GM19397 (cell line): ENCODE measurements at regions not wholly inside any gene's neighbourhood (a gene's known extent, or its start where the extent isn't known, plus 50 kb on each side); places are given as distances from the start of the nearest gene placed in this dataset.
"Not testable (repeated sequence)": the region's sequence is repeated elsewhere in the genome, so short reads cannot be mapped to it uniquely, and the experiment has no call there.

Experiments
- ATAC-seq: cut with Tn5 transposase; IDR thresholded peaks from one replicate; pipeline ENCODE4 v1.9.1; 2021; ENCODE audit warnings: mild to moderate bottlenecking, moderate library complexity; ENCODE audit not compliant: unreplicated experiment

DNA sequence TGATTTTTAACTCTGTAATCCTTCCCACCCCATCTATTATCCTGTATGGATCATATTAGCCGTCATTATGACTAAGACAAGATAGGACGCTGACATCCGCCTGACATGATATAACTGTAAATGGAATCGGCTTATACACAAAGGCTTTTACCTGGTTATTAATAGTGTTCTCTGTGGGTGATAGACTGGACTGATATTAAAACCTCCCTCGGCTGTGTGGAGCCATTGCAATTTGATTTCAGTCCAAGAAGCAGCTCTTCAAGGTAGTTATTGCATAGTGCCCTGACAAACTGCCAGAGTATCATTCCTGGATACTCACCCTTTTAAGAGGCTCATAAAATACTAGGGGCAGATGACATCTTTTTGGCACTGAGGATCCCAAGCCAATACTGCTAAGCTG is 226.1 kb upstream of the HNRNPA3 start:
- no peak for ATAC-seq

DNA sequence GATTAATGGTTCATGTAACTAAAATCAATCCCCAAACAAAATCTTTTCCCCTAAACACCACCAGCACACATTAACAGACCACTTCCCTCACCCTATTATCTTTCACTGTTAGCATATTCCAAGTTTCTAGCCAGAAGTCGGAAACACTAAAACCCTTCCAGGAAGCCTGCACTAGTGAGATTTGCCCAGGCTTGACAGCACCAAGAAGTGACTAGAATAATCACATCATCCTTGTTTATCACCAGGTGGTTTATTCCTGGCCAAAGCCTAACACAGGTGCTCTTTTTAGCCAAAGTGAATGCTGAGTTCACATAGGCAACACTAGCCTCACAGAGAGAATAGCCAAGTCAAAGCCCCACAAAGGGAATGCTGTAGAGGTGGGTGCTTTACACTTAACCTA is 221.2 kb upstream of the HNRNPA3 start:
- ATAC-seq = no peak

DNA sequence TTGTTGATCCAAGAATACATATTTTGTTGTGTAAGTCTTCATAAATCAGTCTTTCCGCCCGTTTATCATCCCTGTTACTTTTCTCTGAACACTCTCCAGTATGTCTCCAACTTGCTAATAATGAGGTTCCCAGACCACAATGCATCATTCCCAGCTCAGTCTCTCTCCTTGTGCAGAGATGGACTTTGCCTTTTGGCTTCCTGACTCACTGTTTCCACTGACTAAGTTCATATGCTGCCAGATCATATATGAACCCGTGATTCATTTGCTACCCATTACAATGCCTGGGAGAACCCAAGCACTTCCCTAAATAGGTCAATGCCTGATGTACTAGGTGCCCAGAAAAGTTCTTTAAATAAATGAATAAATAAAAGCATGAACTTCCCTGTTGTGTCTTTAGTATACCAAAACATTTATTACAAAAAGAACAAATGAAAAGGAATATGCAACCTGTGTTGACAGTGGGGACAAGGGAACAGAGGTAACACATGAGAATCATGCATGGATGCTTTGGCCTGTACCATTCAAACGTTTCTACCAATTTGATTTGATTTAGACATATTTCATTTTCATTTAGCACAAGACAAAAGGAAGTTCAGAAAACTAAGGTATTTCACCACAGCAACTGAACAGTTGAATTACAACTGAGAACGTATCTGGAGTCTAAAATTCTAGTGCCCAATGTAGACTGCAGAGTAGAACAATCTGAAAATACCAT is 215.4 kb upstream of the HNRNPA3 start:
- ATAC-seq = no peak

DNA sequence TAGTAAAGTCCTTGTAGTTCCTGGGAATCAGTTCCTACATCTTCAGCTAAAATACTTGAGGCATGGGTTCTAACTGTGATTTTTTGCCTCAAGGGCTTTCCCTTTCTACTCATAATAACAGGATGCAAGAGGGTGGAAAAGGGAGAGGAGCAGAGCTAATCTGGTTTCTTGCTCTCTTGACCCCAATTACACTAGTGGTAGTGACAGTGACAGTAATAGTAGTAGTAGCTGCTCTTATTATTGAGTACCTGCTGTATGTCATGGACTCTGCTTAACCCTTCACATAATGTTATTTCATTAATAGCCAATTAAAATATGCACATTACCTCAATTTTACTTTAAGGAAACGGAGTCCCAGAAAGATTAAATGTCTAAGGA is 214.8 kb upstream of the HNRNPA3 start:
- ATAC-seq = no peak

DNA sequence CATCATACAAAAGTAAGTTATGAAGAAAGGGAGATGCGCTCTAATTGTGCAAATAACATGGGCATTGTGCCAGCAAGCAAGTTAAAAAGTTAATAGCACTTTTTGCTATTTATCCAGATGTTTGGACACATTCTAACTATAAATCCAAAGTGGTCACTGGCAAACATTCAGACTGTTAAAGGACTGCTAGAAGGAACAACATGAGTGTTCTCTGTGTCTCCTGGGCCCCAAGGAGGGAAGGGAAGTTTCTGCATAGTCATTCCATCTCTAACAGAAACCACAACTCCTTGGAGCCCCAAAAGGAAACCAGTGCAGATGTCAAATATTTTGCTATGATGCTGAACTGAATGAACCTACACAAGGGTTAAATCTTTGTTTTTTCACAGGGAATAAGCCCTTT is 213.3 kb upstream of the HNRNPA3 start:
- no peak for ATAC-seq

DNA sequence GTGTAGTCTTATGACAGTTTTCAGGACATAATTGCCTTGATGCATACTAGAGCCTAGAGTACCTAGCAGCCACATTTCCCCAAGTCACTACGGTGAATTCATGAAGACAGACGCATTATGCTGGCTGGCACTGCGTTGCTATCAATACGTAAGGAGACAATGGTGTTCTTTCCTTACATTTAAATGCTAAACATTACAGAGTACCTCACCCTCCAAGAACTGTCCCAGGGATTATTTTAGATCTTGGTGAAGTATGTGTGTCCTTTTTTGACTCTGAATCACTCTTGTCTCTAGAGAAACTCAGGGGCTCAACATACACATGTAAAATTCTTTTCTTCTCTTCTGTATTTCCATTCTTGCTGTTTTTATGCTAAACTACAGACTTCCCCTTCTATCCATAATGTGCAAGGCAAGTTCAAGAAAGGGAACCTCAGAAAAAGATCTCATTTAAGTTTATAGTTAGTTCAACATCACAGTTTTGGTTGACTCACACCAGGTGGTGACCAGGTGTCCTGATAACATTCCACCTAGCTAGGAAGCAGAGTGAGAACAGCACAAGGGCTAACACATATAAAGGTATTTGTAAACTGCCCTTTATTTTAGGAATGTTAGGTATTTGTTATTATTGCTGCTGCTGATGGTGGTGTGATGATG is 212.4 kb upstream of the HNRNPA3 start:
- no peak for ATAC-seq

DNA sequence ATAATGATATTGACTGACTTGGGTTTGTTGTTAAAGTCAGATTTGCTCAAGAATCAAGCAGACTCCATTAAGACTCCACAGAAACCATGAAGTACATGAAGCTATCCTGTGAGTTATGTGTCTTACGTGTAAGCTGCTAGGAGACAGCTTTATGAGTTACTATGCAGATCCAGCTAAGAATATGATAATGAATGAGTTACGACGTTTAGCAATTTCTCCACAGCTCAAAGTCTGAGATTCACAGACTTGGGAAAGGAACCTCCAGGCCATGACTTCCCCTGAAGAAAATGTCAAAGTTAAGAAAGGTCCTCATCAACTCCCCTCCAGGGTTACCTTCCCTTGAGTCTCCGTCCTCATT is 211.9 kb upstream of the HNRNPA3 start:
- ATAC-seq = no peak

DNA sequence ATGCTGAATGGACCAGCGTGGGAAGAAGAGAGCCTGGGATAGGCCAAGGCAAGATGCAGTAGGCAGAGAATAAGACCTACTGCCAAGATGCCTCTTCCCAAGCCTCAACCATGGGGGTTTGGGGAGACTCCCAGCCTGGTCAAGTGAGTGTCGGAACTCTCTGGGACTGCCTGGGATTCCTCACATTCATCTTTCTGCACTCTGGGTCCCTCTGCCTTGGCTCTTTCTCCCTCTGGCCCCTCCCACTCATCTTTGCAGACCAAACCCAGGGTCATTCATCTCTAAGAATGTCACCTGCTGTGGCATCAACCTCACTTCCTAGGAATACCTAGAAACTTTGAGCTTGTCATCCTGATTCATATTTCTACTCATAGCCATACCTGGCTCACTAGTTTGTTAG is 211.3 kb upstream of the HNRNPA3 start:
- no peak for ATAC-seq

DNA sequence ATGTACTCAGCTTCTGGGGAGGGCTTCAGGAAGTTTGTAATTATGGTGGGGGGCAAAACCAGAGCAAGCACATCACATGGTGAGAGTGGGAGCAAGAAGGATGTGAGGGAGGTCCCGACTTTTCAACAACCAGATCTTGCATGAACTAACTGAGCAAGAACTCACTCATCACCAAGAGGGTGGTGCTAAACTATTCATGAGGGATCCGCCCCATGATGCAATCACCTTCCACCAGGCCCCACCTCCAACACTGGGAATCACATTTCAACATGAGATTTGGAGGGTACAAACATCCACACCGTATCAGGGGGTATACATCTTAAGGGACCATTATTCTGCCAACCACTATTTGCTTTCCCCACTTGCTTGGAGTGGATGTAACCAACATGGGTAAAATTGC is 209.6 kb upstream of the HNRNPA3 start:
- no peak for ATAC-seq

DNA sequence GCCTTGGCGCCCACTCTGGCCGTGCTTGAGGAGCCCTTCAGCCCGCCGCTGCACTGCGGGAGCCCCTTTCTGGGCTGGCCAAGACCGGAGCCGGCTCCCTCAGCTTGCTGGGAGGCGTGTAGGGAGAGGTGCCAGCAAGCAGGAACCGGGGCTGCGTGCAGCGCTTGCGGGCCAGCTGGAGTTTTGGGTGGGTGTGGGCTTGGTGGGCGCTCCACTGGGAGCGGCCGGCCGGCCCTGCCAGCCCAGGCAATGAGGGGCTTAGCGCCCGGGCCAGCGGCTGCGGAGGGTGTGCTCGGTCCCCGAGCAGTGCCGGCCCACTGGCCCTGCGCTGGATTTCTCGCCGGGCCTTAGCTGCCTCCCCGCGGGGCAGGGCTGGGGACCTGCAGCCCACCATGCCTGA is 204.9 kb upstream of the HNRNPA3 start:
- ATAC-seq = not testable (repeated sequence)

DNA sequence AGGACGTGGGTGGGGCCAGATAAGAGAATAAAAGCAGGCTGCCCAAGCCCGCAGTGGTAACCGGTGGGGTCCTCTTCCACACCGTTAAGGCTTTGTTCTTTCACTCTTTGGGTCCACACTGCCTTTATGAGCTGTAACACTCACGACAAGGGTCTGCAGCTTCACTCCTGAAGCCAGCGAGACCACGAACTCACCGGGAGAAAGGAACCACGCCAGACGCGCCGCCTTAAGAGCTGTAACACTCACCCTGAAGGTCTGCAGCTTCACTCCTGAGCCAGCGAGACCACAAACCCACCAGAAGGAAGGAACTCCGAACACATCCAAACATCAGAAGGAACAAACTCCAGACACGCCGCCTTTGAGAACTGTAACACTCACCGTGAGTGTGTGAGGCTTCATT is 203.9 kb upstream of the HNRNPA3 start:
- ATAC-seq = not testable (repeated sequence)

DNA sequence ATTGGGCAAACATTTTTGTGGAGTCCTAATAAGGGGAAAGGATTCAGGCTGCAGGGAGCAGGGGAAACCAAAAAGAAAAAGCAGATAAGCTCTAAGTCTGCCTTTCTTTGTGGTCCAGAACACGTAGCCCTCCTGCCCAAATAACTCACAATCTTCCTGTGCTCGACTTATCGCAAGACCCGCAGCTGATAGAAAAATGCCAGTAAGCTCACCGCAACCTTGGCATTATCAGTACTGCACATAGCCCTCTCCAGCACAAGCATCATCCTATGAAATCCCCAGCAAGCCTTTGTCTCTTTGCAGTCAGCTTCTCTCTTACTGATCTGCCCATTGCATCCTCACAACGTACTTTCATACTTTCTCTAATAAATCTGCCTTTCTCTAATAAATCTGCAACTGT is 202.4 kb upstream of the HNRNPA3 start:
- no peak for ATAC-seq

DNA sequence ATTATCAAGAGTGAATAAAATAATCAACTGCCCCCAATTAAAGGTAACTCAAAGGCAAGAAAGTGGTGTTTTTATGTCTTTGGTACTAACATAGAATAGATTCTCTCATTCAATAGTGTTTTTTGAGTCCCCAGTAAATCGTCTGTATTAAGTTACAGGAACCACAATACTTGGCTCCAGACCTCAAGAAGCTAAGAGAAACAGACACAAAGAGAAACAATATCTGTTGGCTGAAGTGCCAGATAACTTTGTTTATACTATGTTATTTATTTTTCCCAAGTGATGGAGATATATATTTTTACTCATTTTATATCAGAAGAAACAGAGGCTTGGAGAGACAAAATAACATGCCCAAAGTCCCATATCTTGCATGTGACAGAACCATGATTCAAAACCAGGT is 201.7 kb upstream of the HNRNPA3 start:
- no peak for ATAC-seq

DNA sequence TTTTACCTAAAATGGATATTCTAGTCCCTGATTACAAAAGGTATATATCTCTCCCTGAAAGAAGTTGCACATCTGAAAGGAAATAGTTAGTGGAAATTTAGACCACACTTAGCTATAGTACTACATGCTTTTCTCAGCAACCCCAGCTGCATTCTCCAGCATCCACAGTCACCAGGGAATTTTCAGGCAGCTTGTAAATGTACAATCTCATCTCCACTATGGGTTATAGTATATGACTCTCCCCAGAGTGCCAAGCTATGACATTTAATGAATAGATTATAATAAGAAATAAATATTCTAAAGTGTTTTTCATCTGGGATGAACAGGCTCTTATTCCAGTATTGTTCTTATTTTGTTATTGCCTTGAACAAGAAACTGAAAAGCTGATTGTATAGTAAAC is 197.6 kb upstream of the HNRNPA3 start:
- ATAC-seq = no peak

DNA sequence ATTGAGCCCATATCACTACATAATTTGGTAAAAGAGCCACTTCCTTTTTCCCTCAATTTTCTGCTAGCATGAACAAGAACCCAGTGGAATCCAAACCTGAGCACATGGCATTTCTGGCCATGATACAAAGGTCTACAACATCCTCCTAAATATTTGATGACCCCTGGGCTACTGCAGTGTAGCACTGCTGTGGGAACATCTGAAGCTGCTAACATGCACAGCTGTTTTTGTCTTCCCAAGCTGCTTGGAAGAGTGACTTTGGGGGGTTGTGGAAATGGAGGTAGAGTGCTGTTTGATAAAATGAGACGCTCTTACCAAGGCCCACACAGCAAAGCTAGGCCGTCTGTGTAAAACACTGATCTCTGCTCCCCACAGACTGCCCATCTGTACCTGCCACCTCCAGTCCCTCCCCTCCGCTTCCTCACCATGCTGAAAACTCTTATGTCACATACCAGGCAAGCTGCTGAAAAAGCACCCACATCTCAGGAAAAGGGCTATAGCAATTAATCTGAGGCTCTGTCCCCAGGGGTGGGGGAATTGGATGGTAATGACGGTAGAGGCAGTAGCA is 197.2 kb upstream of the HNRNPA3 start:
- ATAC-seq = no peak

DNA sequence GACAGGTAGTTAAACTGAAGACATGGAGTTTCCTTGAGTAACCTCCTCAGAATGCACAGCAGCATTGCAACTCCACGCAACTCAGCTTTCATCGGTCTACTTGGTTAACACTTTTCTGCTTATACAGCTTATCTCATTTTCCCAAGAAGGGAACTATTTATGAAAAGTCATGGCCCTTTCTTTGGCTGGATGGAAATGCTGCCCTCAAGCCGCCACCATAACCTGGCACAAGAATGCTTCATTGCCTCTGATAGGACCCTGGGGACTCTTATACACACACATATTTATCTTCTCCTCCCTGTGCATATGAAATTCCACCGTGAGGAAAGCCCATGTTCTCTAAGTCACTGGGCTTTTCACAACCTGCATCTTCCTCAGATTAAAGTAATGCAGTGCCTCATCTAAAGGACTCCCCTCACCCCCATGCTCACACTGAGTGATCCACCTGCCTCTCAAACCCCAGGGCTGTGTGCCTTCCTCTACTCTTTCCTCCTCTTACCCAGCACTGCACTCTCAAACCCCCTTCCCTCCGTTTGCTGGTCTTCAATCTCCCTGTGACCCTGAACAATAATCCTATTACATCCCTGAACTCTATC is 192.0 kb upstream of the HNRNPA3 start:
- ATAC-seq = no peak

DNA sequence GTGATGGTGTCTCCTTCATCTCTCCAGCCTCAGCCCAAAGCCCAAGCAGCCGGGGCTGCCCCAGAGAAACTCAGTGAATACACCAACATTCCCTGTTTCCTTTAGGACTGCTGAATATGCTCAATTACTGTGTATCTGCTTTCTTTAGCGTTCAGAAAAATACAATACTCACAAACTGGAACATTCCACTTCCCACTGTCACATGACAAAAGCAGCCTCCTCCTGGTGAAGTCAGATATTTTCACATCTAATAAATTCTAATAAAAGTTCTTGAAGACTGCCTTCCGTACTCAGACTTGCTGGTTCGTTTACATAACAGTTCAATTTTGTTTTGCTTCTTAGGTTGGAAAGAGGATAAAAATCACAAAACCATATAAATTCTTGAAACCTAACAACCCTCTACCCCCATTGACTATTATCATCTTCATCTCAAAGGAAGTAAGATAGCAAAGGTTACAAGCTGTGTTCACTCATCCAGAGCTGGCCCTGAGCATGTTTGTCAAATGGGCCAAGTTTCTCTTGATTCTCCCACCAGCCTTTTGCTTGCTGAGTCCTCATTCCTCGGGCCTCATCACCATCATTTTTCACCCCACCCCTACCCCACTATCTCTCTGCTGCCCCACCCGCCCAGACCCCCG is 190.8 kb upstream of the HNRNPA3 start:
- ATAC-seq = no peak

DNA sequence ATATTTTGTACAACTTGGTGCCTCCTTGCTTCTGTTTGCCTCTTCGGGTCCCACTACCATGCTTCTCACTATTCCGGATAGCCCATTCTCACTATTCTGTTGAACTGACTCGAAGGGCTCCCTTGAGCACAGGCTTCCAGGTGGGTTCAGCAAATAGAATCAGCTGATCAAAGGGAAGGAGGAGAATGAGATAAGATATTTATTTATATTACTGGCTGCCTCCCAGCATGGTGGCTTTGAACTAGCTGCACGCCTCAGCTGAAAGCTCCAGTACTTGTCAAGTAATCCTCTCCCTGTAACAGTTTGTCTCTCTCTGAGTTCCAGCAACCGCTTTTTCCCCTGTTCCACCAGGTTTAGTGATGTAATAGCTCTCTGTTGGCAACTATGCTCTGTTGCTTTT is 187.8 kb upstream of the HNRNPA3 start:
- ATAC-seq = no peak

DNA sequence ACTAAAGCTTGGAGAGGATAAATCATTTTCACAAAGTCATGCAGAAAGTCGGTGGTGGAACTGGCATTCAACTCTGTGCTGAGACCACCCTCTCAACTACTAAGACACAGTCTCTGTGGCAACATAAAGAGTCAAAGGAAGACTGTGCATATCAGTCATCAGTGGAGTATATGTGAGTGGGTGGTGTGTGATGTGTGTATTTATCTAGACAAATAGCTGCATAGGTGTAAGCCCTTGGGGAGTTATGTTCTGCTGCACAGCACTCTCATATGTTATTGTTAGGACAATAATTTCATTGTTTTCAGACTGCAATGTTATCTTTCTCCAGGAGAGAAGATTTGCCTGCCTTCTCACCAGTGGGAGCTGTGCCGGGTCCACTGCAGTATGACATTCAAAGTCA is 186.3 kb upstream of the HNRNPA3 start:
- no peak for ATAC-seq

DNA sequence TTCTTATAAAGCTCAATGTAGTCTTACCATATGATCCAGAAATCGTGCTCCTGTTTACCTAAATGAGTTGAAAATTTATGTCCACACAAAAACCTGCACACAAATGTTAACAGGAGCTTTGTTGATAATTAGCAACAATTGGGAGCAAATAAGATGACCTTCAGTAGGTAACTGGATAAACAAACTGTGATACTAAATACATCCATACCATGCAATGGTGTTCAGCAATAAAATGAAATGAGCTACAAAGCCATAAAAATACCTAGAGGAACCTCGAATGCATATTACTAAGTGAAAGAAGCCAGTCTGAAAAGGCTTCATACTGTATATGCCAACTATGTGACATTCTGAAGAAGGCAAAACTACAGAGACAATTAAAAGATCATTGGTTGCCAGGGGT is 185.6 kb upstream of the HNRNPA3 start:
- no peak for ATAC-seq

DNA sequence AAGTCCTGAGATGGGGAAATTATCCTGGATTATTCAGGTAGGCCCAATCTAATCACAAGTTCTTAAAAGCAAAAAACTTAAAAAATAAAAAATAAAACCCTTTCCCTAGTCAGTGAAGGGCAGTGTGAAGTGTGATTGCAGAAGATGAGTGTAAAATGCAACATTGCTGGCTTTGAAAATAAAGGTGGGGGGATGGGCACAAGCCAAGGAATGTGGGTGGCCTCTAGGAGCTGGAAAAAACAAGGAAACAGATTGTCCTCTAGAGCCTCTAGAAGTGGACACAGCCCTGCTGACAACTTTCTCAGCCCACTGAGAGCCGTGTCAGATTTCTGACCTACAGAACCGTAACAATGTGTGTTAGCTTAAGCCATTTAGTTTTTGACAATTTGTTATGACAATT is 184.3 kb upstream of the HNRNPA3 start:
- no peak for ATAC-seq

DNA sequence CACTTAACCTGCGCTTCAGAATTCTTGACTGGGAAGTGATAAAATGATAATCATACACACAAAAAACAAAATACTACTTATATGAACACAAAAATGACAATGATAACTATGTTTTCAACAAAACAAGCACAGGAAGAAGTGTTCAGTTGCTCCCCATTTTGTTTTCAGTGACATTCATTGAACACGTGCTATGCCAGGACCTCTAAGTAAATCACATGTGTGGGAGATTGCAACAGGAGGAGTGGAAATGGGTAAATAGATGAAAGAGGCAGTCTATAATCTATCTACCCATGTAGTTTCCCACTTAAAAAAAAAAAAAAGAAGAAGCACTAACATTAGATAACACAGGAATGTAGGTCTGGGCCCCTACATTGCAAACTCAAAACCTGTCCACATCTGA is 183.5 kb upstream of the HNRNPA3 start:
- no peak for ATAC-seq
